Bronchial epithelial cell (primary cell): ENCODE measurements at regions not wholly inside any gene's neighbourhood (a gene's known extent, or its start where the extent isn't known, plus 50 kb on each side); places are given as distances from the start of the nearest gene placed in this dataset.

Source experiments
- DNase-seq: peaks from one replicate; pipeline ENCODE4 v3.0.0-alpha.2; 2010; ENCODE audit warnings: low read depth
- FAIRE-seq: peaks from 2 replicates; lab custom pipeline; 2011; peaks lifted over from hg19 to GRCh38; lab: Jason Lieb, UNC
- H3K27me3 ChIP-seq: 2 replicates; pipeline ENCODE4 v1.5.1; 2011; ENCODE audit warnings: low read length; ENCODE audit not compliant: control insufficient read depth, insufficient read depth
- H3K36me3 ChIP-seq: 2 replicates; pipeline ENCODE4 v1.5.1; 2011; ENCODE audit warnings: low read length; ENCODE audit not compliant: control insufficient read depth, insufficient read depth
- H3K4me3 ChIP-seq: 2 replicates; pipeline ENCODE4 v1.5.1; 2011; ENCODE audit warnings: mild to moderate bottlenecking, low read depth, low read length, control low read depth
- CTCF ChIP-seq: IDR thresholded peaks from 2 replicates; pipeline ENCODE4 v1.5.1; 2011; ENCODE audit warnings: mild to moderate bottlenecking, moderate library complexity, low read length, control low read depth, inconsistent platforms; ENCODE audit not compliant: insufficient read depth, severe bottlenecking

DNA sequence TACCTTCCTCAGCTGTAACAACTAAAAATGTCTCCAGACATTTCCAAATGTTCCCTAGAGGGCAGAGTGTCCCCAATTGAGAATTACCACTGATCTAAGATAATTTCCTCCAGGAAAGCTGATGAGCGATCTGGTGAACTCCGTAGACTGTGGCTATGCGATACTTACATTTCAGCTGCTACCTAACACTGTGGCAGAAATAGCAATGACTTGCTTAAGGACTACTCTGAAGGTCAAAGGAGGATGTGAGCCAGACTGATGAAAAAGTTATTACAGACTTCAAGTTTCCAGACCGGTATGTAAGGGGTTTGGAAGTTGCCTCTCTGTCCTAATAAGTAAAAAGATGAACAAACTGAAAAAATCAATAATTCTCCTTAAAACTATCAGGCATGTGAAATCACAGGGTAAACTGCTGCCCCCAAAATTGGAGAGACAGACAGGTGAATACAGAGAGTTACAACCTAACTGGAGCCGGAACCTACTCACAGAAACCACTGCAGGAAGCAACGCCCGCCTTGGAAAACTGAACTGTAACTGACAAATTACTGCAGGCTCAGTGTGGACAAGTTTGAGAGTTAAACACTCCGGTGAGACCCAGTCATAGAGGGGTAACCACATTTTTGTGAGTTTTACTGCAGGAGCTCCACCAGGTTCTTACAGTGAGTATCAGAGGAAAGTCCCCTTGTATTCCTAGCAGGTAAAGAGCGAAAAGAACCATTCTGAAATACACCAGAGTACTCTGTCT is 60.0 kb upstream of the PARP11 start:
- no peak for DNase-seq
- no peak for FAIRE-seq
- Histone ChIP-seq H3K36me3 (no peaks in the 10 kb centered on the region), H3K27me3 (peaks cover 4% of the 10 kb centered on the region), H3K4me3 (no peak overlapping the region)
- TF ChIP-seq CTCF: no peak

GRCh38 chr12:3931776-3932175 is 58.6 kb upstream of the PARP11 start:
- no peak for TF ChIP-seq CTCF
- FAIRE-seq (no peak), DNase-seq (peak; percentile 34)
- no peak overlapping the region for H3K4me3 ChIP-seq
- H3K36me3 ChIP-seq: no peaks in the 10 kb centered on the region
- peaks cover 5% of the 10 kb centered on the region for H3K27me3 ChIP-seq

- DNase-seq (no peak), FAIRE-seq (no peak)
- TF ChIP-seq CTCF: no peak
- Histone ChIP-seq H3K4me3 (no peak overlapping the region), H3K36me3 (no peaks in the 10 kb centered on the region), H3K27me3 (peaks cover 5% of the 10 kb centered on the region)
Measured at GRCh38 chr12:3931206-3931605, 58.0 kb upstream of the PARP11 start.

DNA sequence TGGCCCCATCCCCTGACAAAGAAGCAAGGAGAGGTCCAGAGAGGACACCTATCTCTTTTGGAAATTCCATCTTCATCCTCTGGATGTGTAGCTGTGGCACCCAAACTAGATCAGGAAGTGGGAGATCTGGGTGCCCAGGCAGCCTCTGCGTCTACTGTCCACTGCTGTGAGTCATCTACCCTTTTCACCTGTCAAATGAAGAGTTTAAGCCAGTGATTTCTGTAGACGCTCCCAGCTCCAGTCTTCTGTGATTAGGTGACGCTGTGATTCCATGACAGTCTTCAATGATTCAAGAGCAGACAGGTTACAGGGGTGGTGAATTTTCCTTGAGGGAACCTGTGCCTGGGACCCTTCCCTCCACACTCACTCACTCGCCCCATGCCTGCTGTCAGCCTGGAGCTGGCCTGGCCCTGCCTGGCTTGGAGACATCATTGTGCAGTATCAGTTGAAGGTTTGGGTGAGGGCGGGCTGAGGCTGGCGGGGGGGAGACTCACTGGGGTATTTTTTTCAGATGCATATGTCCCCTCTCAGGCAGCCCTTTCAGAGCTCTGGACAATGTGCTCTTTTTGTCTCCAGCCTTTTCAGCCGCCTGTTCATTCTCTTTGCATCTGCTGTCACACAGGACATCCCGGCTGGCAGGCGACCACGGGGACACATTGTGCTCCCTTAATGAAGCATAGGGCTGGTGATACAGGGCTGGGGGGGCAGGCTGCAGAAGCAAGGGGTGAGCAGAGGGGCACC is 56.8 kb upstream of the PARP11 start:
- no peak for TF ChIP-seq CTCF
- DNase-seq: no peak
- Histone ChIP-seq H3K27me3 (peaks cover 5% of the 10 kb centered on the region), H3K36me3 (no peaks in the 10 kb centered on the region), H3K4me3 (no peak overlapping the region)
- FAIRE-seq: no peak

DNA sequence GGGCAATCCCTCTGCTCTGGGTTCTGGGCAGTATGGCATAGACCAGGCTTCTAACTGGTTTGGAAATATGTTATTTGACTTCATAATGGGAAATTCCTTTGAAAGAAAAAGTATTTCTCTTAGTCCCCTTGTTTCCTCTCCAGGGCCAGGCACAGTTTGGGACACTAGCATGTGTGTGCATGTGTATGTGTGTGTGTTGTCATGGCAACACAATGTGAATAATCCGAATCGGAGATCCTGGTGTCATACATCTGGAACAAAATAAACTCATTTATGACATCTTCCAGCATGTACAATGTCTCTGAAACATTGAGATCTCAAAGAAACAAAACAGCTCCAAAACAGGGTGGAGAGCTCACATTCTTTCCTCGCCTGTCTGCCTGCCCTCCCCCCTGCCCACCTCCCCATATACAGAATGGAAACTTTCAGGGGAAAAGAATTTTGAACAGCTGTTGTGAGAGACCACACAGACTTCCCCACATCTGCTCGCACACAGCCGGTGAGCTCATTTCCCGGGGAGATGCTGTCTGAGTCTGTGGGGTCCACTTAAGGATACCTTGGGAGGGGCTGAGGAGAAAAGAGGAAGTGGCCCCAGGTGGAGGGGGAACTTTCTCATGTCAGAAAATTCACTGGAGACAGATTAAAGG is 55.5 kb upstream of the PARP11 start:
- no peak overlapping the region for H3K4me3 ChIP-seq
- TF ChIP-seq CTCF: no peak
- no peaks in the 10 kb centered on the region for H3K36me3 ChIP-seq
- FAIRE-seq (no peak), DNase-seq (no peak)
- H3K27me3 ChIP-seq: peaks cover 5% of the 10 kb centered on the region
